ENCODE measurements at regions not wholly inside any gene's neighbourhood (a gene's known extent, or its start where the extent isn't known, plus 50 kb on each side); places are given as distances from the start of the nearest gene placed in this dataset.

DNA sequence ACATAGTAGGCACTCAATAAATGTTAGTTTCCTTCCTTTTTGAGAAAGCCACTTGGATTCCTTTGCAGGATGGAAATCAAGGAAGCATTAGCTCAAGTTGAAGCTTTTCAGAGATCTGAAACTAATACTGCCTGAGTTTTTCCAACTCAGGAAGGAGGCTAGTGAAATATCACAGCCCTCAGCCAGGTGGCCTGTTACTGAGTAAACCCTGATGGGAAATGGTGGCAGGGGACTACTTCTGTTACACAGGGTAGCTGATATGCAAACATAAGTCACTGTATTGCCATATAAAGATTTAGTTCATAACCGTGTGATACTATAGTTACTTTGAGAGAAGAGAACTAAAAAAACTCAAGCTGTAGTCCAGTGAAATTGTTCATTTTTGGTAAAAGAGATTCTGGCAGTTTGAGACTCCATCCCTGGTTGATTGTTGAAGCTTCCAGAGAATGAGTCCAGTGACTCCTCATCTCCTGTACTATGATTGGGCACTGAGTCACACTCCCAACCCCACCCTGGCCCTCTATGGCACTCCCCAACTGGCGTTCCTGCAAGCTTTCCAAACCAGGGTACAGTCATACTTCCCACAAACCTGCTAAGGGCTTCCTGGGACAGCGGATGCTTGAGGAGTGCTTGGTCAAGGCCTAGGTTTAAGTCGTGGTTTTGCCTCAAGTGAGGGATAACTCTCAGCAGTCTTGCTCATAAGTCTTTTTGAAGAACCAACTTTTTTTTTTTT lies 81.8 kb downstream of the MID1IP1 start:
- Mint-ChIP-seq H3K36me3 (no peaks in the 10 kb centered on the region), H3K9me3 (no peaks in the 10 kb centered on the region), H3K4me1 (peaks cover 5 to 14% of the 10 kb centered on the region in 2 donors), H3K27me3 (ENCODE audit: low read depth in 2 of 2) (no peaks in the 10 kb centered on the region), H3K4me3 (no peak overlapping the region), H3K27ac (no peak overlapping the region)
- peaks cover 8% of the 10 kb centered on the region for H3K4me1 ChIP-seq (ENCODE audit: control insufficient read depth, insufficient read depth, low read length)
- no peak overlapping the region for H3K4me3 ChIP-seq (ENCODE audit: low read length)
- TF ChIP-seq, protein P1, sequence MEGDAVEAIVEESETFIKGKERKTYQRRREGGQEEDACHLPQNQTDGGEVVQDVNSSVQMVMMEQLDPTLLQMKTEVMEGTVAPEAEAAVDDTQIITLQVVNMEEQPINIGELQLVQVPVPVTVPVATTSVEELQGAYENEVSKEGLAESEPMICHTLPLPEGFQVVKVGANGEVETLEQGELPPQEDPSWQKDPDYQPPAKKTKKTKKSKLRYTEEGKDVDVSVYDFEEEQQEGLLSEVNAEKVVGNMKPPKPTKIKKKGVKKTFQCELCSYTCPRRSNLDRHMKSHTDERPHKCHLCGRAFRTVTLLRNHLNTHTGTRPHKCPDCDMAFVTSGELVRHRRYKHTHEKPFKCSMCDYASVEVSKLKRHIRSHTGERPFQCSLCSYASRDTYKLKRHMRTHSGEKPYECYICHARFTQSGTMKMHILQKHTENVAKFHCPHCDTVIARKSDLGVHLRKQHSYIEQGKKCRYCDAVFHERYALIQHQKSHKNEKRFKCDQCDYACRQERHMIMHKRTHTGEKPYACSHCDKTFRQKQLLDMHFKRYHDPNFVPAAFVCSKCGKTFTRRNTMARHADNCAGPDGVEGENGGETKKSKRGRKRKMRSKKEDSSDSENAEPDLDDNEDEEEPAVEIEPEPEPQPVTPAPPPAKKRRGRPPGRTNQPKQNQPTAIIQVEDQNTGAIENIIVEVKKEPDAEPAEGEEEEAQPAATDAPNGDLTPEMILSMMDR (IDR thresholded peaks at IDR 0.05): no peak
- H3K36me3 ChIP-seq (ENCODE audit: control insufficient read depth, insufficient read depth, low read length): no peaks in the 10 kb centered on the region
- intact Hi-C loops (cut with micrococcal nuclease): no loop called here
- DNase-seq (no peak), ATAC-seq (no peak)
- H3K9me3 ChIP-seq (ENCODE audit: control insufficient read depth, insufficient read depth, low read length): no peaks in the 10 kb centered on the region
- 59% methylated on average over 4 of the region's 4 CpGs for whole genome bisulfite sequencing (ENCODE audit: insufficient coverage)
- no peak overlapping the region for H3K27ac ChIP-seq (ENCODE audit: low read length)
- no peaks in the 10 kb centered on the region for H3K27me3 ChIP-seq (ENCODE audit: control insufficient read depth, insufficient read depth, low read length)

DNA sequence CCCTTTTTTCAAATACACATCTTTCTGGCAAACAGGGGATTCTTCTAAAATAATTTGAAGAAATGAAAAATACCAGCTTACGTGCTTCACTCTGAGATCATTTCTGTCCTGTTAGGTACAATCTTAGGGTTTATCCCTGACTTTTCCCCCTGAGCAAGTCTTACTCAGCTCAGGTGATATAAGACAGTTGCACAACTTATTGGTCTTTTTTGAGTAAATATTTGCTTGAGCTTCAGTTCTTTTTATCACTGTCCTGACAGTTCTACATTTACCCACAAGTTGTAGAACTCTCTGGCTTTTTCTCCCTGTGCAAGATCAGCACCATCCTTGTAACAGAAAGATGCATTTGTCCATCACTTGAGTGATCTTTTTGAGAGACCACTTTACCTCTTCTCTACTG lies 84.9 kb downstream of the MID1IP1 start:
- 89% methylated on average over 1 of the region's 1 CpG for WGBS (ENCODE audit: insufficient coverage)
- Mint-ChIP-seq H3K9me3 (no peaks in the 10 kb centered on the region), H3K4me1 (no peaks in the 10 kb centered on the region), H3K36me3 (no peaks in the 10 kb centered on the region), H3K27ac (no peak overlapping the region), H3K27me3 (ENCODE audit: low read depth in 2 of 2) (peaks cover 0 to 13% of the 10 kb centered on the region in 2 donors), H3K4me3 (no peak overlapping the region)
- H3K4me3 ChIP-seq (ENCODE audit: low read length): no peak overlapping the region
- no peaks in the 10 kb centered on the region for H3K27me3 ChIP-seq (ENCODE audit: control insufficient read depth, insufficient read depth, low read length)
- H3K36me3 ChIP-seq (ENCODE audit: control insufficient read depth, insufficient read depth, low read length): no peaks in the 10 kb centered on the region
- no peaks in the 10 kb centered on the region for H3K4me1 ChIP-seq (ENCODE audit: control insufficient read depth, insufficient read depth, low read length)
- no peaks in the 10 kb centered on the region for H3K9me3 ChIP-seq (ENCODE audit: control insufficient read depth, insufficient read depth, low read length)
- TF ChIP-seq, protein P1 (IDR thresholded peaks at IDR 0.05): no peak
- DNase-seq (no peak), ATAC-seq (no peak)
- H3K27ac ChIP-seq (ENCODE audit: low read length): no peak overlapping the region
- intact Hi-C loops (cut with micrococcal nuclease): no loop called here

DNA sequence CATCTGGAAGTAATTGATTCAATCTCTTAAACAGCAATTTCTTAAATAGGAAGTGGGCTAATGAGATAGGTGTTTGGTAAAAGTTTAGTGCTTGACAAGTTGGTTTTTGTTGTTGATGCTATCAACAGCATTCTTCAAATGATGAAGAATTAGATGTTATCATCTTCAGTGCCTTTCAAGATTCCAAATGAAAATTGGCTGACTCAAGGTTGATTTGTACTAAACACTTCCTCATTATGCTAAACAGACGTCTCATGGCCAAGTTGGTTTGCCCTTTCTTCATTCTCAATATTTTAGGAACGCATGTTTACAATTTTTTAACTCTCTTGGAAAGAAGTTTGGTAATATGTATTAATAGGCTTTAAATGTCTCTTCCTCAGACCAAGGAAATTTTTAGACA lies 86.0 kb downstream of the MID1IP1 start:
- H3K27ac Mint-ChIP-seq: no peak overlapping the region
- Histone ChIP-seq H3K9me3 (ENCODE audit: control insufficient read depth, insufficient read depth, low read length) (no peaks in the 10 kb centered on the region), H3K4me1 (ENCODE audit: control insufficient read depth, insufficient read depth, low read length) (no peaks in the 10 kb centered on the region), H3K36me3 (ENCODE audit: control insufficient read depth, insufficient read depth, low read length) (no peaks in the 10 kb centered on the region), H3K27me3 (ENCODE audit: control insufficient read depth, insufficient read depth, low read length) (no peaks in the 10 kb centered on the region), H3K27ac (ENCODE audit: low read length) (no peak overlapping the region), H3K4me3 (ENCODE audit: low read length) (no peak overlapping the region)
- H3K4me1 Mint-ChIP-seq: no peaks in the 10 kb centered on the region
- H3K4me3 Mint-ChIP-seq: no peak overlapping the region
- DNase-seq: no peak
- TF ChIP-seq, protein P1 (IDR thresholded peaks at IDR 0.05): no peak
- H3K36me3 Mint-ChIP-seq: no peaks in the 10 kb centered on the region
- H3K9me3 Mint-ChIP-seq: no peaks in the 10 kb centered on the region
- WGBS (ENCODE audit: insufficient coverage): 40% methylated on average over 1 of the region's 2 CpGs
- no peak for ATAC-seq
- H3K27me3 Mint-ChIP-seq (ENCODE audit: low read depth in 2 of 2): peaks cover 0 to 17% of the 10 kb centered on the region in 2 donors
- intact Hi-C loops (cut with micrococcal nuclease): no loop called here

DNA sequence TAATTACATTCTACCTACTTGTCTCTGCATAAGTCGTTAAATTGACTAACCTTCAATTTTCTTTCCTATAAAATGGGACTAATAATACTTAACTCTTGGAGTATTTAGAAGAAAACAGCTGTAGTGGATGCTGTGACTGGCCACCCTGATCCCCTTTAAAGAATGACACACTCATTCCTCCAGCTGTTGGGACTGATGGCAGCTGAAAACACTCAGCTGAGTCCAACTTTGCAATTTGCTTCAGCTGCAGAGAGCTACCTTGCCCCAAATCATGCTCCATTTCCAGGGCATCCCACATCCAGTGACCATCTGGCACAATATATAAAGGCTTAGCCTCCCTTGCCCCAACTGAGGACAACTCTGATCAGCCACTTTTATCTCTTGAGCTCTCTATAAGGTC lies 89.1 kb downstream of the MID1IP1 start:
- DNase-seq: no peak
- no peaks in the 10 kb centered on the region for H3K4me1 ChIP-seq (ENCODE audit: control insufficient read depth, insufficient read depth, low read length)
- no peaks in the 10 kb centered on the region for H3K36me3 ChIP-seq (ENCODE audit: control insufficient read depth, insufficient read depth, low read length)
- no peak overlapping the region for H3K27ac ChIP-seq (ENCODE audit: low read length)
- H3K4me3 Mint-ChIP-seq: no peak overlapping the region
- no peaks in the 10 kb centered on the region for H3K9me3 ChIP-seq (ENCODE audit: control insufficient read depth, insufficient read depth, low read length)
- H3K27ac Mint-ChIP-seq: no peak overlapping the region
- WGBS (ENCODE audit: insufficient coverage): no CpG with 5 or more reads among the region's 1 CpG
- TF ChIP-seq, protein P1 (IDR thresholded peaks at IDR 0.05): no peak
- H3K9me3 Mint-ChIP-seq: no peaks in the 10 kb centered on the region
- H3K4me3 ChIP-seq (ENCODE audit: low read length): no peak overlapping the region
- H3K4me1 Mint-ChIP-seq: no peaks in the 10 kb centered on the region
- H3K27me3 Mint-ChIP-seq (ENCODE audit: low read depth in 2 of 2): peaks cover 0 to 28% of the 10 kb centered on the region in 2 donors
- intact Hi-C loops (cut with micrococcal nuclease): no loop called here
- ATAC-seq: no peak
- H3K27me3 ChIP-seq (ENCODE audit: control insufficient read depth, insufficient read depth, low read length): no peaks in the 10 kb centered on the region
- H3K36me3 Mint-ChIP-seq: no peaks in the 10 kb centered on the region

Measured in natural killer cell (primary cell).